HAP-1 (cell line): ENCODE measurements at regions not wholly inside any gene's neighbourhood (a gene's known extent, or its start where the extent isn't known, plus 50 kb on each side); places are given as distances from the start of the nearest gene placed in this dataset.
"Not testable (repeated sequence)": the region's sequence is repeated elsewhere in the genome, so short reads cannot be mapped to it uniquely, and the experiment has no call there.

Experiments used
- DNase-seq, 2 experiments: peaks; one replicate each; pipeline ENCODE4 v3.0.0-alpha.2; 2016 to 2020; ENCODE audit warnings: low spot score in 2 of 2
- H3K27me3 ChIP-seq: fragments of 250-450 bp; sonication (Bioruptor Pico); 2 replicates; pipeline ENCODE4 v1.5.1; 2020; ENCODE audit warnings: low read depth, mild to moderate bottlenecking, moderate library complexity
- H3K36me3 ChIP-seq: fragments of 250-450 bp; sonication (Bioruptor Pico); replicated peaks from 2 replicates; pipeline ENCODE4 v1.5.1; 2020; ENCODE audit warnings: mild to moderate bottlenecking
- H3K4me1 ChIP-seq: fragments of 250-450 bp; sonication (Bioruptor Pico); 2 replicates; pipeline ENCODE4 v1.5.1; 2020; ENCODE audit warnings: mild to moderate bottlenecking
- H3K4me3 ChIP-seq: fragments of 250-450 bp; sonication (Bioruptor Pico); 2 replicates; pipeline ENCODE4 v1.5.1; 2020; ENCODE audit warnings: mild to moderate bottlenecking, moderate library complexity
- H3K9me3 ChIP-seq: fragments of 250-450 bp; sonication (Bioruptor Pico); 2 replicates; pipeline ENCODE4 v1.5.1; 2020; ENCODE audit warnings: mild to moderate bottlenecking, moderate library complexity
- in situ Hi-C: fragments of 300-500 bp; cut with MboI; formaldehyde crosslinking; loops from 3 replicates; pipeline ENCODE4 v1.14.3; 2020; ENCODE audit warnings: low sequenced_read_pairs, inconsistent platforms, mixed read lengths

GRCh38 chr17:73902416-73903181 lies 258.4 kb upstream of the SDK2 start:
- H3K4me3 ChIP-seq = no peak overlapping the region
- in situ Hi-C loops = no loop called here
- no peak for DNase-seq
- H3K4me1 ChIP-seq = no peaks in the 10 kb centered on the region
- H3K27me3 ChIP-seq = peaks cover 9% of the 10 kb centered on the region
- H3K9me3 ChIP-seq = no peaks in the 10 kb centered on the region
- no peaks in the 10 kb centered on the region for H3K36me3 ChIP-seq

DNA sequence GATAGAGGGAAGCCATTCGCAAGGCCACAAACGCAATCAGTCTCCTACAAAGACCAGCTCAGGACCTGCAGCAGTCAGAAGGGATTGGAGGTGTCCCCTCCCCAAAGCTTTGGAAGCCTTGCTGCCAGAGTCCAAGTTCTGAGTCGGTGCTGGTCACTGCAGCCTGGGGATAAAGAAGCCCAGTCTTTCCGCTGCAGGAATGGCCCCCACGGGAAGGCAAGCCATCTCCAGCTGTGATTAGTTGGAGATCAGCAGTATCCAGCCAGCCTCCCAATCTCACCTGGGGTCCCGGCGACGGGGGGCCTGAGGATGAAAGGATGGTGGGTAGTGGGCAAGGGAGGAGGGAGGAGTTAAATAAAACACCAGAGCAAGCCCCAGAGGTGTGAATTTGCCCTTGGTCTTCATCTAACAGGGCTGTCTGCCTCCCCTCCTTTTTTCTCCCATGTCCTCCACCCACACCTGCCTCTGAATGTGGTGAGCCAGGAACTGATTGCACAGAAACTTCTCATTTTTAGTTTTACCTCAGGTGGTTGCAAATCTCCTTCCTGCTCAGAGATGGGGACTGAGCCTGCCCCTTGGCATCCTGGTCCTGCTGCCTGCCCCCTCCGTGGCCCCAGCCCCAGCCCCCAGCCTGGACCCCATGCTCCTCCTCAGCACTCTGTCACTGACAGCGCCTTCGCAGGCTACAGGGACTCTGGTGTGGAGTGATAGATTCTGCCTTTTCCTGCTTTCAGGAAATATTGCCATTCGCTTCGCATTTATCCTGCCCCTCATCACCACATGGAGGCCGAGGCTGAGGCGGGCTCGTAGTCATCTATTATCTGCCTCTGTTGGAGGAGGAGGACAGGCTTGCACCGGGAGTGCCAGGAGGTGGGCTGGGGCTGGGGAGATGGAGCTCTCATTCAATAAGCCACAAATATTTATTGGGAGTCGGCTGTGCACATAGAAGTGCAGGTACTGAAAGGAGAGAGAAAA lies 262.9 kb upstream of the SDK2 start:
- Histone ChIP-seq H3K4me1 (no peaks in the 10 kb centered on the region), H3K36me3 (no peaks in the 10 kb centered on the region), H3K9me3 (no peaks in the 10 kb centered on the region), H3K4me3 (no peak overlapping the region), H3K27me3 (peaks cover 3% of the 10 kb centered on the region; the same call in 1 of the 2 replicates)
- in situ Hi-C loops = no loop called here
- no peak for DNase-seq

DNA sequence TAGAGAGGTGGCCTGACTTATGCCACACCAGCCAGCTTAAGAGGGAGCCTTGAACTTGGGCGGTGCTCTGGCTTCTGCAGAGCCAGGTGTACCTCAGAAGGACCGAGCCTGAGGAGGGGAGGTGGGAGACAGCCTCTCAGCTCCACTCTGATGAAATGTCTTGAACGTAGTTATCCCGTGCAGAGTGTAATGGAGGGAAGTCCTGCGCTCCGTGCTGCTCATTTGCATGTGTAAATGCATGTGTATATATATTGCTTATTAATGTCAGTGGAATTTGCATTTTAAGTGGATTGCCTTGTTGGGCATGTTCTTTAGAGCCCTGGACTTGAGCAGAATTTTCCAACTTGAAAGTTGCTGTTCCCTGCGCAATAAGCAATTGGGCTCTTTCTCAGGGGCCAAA lies 264.9 kb upstream of the SDK2 start:
- no peak for DNase-seq
- Histone ChIP-seq H3K4me1 (no peaks in the 10 kb centered on the region), H3K27me3 (no peaks in the 10 kb centered on the region), H3K9me3 (no peaks in the 10 kb centered on the region), H3K4me3 (no peak overlapping the region), H3K36me3 (no peaks in the 10 kb centered on the region)
- in situ Hi-C loops = no loop called here

DNA sequence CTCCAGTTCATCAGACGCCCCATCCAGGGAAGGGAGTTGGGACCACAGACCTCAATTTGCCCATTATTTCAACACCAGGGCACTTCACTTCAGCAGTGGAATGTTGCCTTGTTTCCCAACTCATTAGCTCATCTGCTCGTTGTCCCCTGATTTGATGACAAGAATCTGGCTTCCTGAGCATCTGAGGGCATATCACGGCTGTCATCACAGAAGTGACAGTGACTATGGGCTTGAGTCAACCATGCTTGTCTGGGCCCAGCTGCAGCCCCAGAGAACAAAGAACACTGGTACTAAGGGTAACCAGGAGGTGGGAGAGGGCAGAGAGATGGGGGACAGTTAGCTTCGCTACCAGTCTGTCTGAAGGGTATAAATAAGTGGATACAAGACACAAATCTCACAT lies 266.0 kb upstream of the SDK2 start:
- Histone ChIP-seq H3K36me3 (no peaks in the 10 kb centered on the region), H3K4me1 (no peaks in the 10 kb centered on the region), H3K27me3 (no peaks in the 10 kb centered on the region), H3K9me3 (no peaks in the 10 kb centered on the region), H3K4me3 (no peak overlapping the region)
- in situ Hi-C loops = no loop called here
- DNase-seq = no peak

DNA sequence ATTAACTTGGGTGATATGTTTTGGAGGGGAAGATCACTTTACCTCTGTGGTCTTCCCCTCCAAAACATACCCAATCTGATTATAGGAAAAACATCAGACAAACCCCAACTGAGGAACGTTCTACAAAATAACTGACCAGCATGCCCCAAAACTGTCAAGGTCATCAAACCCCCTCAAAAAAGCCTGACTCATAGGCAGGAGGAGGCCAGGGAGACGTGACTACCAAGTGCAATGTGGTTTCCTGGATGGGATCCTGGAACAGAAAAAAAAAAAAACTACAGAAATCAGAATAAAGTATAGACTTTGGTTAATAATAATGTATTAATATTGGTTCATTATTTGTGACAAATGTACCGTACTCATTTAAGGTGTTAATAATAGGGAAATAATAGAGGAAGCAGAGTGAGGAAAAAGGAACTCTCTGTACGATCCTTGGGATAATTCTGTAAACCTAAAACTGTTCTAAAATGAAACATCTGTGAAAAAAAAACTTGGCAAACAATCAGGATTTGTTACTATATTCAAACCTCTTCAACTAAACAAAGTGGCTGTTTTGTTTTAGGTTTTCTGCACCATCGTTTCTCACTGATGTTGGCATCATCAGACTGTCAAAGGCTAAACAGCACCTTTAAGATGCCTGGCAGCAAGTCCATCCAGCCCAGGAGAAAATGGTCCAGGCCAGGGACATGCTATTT lies 266.7 kb upstream of the SDK2 start:
- Histone ChIP-seq H3K36me3 (no peaks in the 10 kb centered on the region), H3K4me1 (no peaks in the 10 kb centered on the region), H3K27me3 (no peaks in the 10 kb centered on the region), H3K9me3 (no peaks in the 10 kb centered on the region), H3K4me3 (no peak overlapping the region)
- no peak for DNase-seq
- in situ Hi-C loops = no loop called here

GRCh38 chr17:73911726-73912372 lies 267.6 kb upstream of the SDK2 start:
- Histone ChIP-seq H3K9me3 (no peaks in the 10 kb centered on the region), H3K4me1 (no peaks in the 10 kb centered on the region), H3K27me3 (0 out of 2 replicates have a peak, but pooled peaks cover 4% of the 10 kb centered on the region), H3K4me3 (no peak overlapping the region), H3K36me3 (no peaks in the 10 kb centered on the region)
- in situ Hi-C loops = no loop called here
- no peak for DNase-seq

DNA sequence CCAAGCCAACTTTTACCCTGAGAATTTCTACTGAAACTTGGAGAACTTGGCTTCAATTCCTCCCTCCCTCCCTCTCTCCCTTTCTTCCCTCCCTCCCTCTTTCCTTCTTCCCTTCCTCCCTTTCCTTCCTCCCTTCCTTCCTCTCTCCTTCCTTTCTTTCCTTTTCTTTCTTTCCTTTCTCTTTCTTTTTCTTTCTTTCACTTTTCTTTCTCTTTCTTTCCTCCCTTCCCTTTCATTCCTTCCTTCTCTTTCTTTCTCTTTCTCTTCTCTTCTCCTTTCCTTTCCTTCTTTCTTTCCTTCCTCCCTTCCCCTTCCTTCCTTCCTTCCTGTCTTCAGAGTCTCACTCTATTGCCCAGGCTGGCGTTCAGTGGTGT lies 268.1 kb upstream of the SDK2 start:
- Histone ChIP-seq H3K4me1 (no peaks in the 10 kb centered on the region), H3K9me3 (no peaks in the 10 kb centered on the region), H3K36me3 (no peaks in the 10 kb centered on the region), H3K4me3 (no peak overlapping the region), H3K27me3 (0 out of 2 replicates have a peak, but pooled peaks cover 4% of the 10 kb centered on the region)
- in situ Hi-C loops = no loop called here
- no peak for DNase-seq

GRCh38 chr17:73914536-73915274 lies 270.5 kb upstream of the SDK2 start:
- Histone ChIP-seq H3K9me3 (no peaks in the 10 kb centered on the region), H3K4me1 (no peaks in the 10 kb centered on the region), H3K4me3 (no peak overlapping the region), H3K36me3 (no peaks in the 10 kb centered on the region), H3K27me3 (0 out of 2 replicates have a peak, but pooled peaks cover 4% of the 10 kb centered on the region)
- in situ Hi-C loops = no loop called here
- no peak for DNase-seq

DNA sequence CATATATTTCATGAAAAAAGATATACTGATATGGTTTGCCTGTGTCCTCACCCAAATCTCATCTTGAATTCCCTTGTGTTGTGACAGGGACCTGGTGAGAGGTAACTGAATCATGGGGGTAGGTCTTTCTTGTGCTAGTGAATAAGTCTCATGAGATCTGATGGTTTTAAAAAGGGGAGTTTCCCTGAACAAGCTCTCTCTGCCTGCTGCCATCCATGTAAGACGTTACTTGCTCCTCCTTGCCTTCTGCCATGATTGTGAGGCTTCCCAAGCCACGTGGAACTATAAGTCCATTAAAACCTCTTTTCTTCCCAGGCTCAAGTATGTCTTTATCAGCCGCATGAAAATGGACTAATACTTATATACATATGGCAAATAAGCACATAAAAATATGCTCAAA lies 274.8 kb upstream of the SDK2 start:
- in situ Hi-C loops, H3K36me3 ChIP-seq, H3K4me1 ChIP-seq, H3K27me3 ChIP-seq, H3K4me3 ChIP-seq, DNase-seq, H3K9me3 ChIP-seq: not testable (repeated sequence)

- no peaks in the 10 kb centered on the region for H3K36me3 ChIP-seq
- H3K9me3 ChIP-seq = no peaks in the 10 kb centered on the region
- peaks cover 4% of the 10 kb centered on the region; the same call in 1 of the 2 replicates for H3K27me3 ChIP-seq
- no peak for DNase-seq
- in situ Hi-C loops = no loop called here
- no peaks in the 10 kb centered on the region for H3K4me1 ChIP-seq
- H3K4me3 ChIP-seq = no peak overlapping the region
Observed at GRCh38 chr17:73921306-73921705, 277.1 kb upstream of the SDK2 start.

DNA sequence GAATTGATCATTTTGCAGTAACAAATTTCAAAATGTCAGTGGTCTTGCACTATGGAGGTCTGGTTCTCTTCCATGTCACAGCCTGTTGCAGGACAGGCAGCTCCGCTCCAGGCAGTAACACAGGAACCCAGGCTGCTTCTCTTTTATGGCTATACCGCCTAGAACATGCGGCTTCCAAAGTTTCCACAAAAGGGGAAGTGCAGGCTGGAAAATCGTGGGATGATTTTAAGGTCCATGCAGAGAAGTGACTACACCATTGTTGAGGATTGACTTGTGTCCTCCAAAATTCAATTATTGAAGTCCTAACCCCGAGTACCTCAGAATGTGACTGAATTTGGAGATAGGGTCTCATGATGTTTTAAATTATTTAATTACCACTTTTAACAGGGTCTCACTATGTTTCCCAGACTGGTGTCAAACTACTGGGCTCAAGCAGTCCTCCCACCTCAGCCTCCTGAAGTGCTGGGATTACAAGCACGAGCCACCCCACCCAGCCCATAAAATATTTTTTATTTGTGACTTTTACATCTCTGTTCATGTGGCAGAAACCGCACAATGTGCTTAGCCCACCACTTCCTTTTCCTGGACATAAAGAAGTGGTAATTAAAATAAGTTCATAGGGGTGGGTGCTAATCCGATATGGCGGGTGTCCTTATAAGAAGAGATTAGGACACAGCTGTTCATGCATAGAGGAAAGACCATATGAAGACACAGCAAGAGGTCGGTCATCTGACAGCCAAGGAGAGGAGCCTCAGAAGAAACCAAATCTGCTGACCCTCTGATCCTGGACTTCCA lies 279.2 kb upstream of the RPL38 start:
- DNase-seq = no peak
- no peaks in the 10 kb centered on the region for H3K9me3 ChIP-seq
- in situ Hi-C loops = no loop called here

GRCh38 chr17:73924909-73925186 lies 278.6 kb upstream of the RPL38 start:
- no peaks in the 10 kb centered on the region for H3K4me1 ChIP-seq
- no peak for DNase-seq
- no peaks in the 10 kb centered on the region for H3K9me3 ChIP-seq
- H3K27me3 ChIP-seq = no peaks in the 10 kb centered on the region; the same call in 1 of the 2 replicates
- H3K36me3 ChIP-seq = no peaks in the 10 kb centered on the region
- in situ Hi-C loops = no loop called here
- no peak overlapping the region for H3K4me3 ChIP-seq

More for the DNA sequence above, 279.2 kb upstream of the RPL38 start:
- no peak overlapping the region for H3K4me3 ChIP-seq
- no peaks in the 10 kb centered on the region for H3K36me3 ChIP-seq
- no peaks in the 10 kb centered on the region for H3K4me1 ChIP-seq
- no peaks in the 10 kb centered on the region; the same call in 1 of the 2 replicates for H3K27me3 ChIP-seq
